Keratinocyte (primary cell): ENCODE measurements at regions not wholly inside any gene's neighbourhood (a gene's known extent, or its start where the extent isn't known, plus 50 kb on each side); places are given as distances from the start of the nearest gene placed in this dataset.

Experiments used
- CTCF ChIP-seq, 3 experiments: IDR thresholded peaks in 1 of 3; conservative IDR thresholded peaks in 1 of 3; optimal IDR thresholded peaks in 1 of 3; 2 replicates in 2 of 3; 3 replicates in 1 of 3; pipeline versions ENCODE3 to v1.5.1; 2011; ENCODE audit warnings: low read length in 3 of 3, mild to moderate bottlenecking in 3 of 3, moderate library complexity in 2 of 3, control low read depth in 1 of 3, inconsistent platforms in 1 of 3; ENCODE audit not compliant: insufficient read depth in 2 of 3; ENCODE audit errors: extremely low read depth in 1 of 3
- EZH2 ChIP-seq: IDR thresholded peaks from one replicate; pipeline ENCODE4 v1.6.1; 2012; ENCODE audit warnings: inconsistent platforms, mild to moderate bottlenecking, low read length, moderate library complexity

GRCh38 chr20:24360531-24360930, 108.9 kb upstream of the SYNDIG1 start:
- TF ChIP-seq CTCF (optimal IDR thresholded peaks at IDR 0.05 in 1 of 3, IDR thresholded peaks at IDR 0.05 in 1 of 3, conservative IDR thresholded peaks at IDR 0.05 in 1 of 3; ENCODE audit: extremely low read depth in 1 of 3, insufficient read depth in 2 of 3, low read length in 3 of 3): no peak
- no peak for TF ChIP-seq EZH2
